ENCODE measurements at regions not wholly inside any gene's neighbourhood (a gene's known extent, or its start where the extent isn't known, plus 50 kb on each side); places are given as distances from the start of the nearest gene placed in this dataset.

DNA sequence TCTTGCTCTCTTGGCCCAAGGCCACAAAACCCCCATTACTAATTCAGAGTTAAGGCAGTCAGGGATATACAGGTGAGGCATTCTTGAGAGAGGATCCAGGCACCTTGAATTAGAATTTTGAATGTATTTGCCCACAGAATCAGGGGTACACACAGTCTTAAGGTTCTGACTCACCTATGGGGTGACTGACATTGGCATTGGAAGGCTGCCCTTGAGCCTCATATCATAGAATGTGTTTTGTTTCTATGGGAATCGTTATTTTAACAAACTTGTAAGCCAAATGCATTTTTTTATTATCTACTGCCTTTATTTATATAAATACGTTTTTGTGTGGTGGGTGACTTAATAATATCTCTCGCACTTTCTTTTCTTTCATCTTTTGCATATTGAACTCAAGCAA is 218.6 kb upstream of the CITED2 start:
- TF ChIP-seq, protein P1, sequence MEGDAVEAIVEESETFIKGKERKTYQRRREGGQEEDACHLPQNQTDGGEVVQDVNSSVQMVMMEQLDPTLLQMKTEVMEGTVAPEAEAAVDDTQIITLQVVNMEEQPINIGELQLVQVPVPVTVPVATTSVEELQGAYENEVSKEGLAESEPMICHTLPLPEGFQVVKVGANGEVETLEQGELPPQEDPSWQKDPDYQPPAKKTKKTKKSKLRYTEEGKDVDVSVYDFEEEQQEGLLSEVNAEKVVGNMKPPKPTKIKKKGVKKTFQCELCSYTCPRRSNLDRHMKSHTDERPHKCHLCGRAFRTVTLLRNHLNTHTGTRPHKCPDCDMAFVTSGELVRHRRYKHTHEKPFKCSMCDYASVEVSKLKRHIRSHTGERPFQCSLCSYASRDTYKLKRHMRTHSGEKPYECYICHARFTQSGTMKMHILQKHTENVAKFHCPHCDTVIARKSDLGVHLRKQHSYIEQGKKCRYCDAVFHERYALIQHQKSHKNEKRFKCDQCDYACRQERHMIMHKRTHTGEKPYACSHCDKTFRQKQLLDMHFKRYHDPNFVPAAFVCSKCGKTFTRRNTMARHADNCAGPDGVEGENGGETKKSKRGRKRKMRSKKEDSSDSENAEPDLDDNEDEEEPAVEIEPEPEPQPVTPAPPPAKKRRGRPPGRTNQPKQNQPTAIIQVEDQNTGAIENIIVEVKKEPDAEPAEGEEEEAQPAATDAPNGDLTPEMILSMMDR (IDR thresholded peaks at IDR 0.05; ENCODE audit: unreplicated experiment in 3 of 3): no peak
- Mint-ChIP-seq H3K27ac (peak overlapping the region in 1 of 3 experiments; percentile 9), H3K9me3 (no peaks in the 10 kb centered on the region), H3K27me3 (ENCODE audit: low read depth) (no peaks in the 10 kb centered on the region), H3K4me1 (peaks cover 71% of the 10 kb centered on the region), H3K36me3 (ENCODE audit: low read depth) (no peaks in the 10 kb centered on the region), H3K4me3 (no peak overlapping the region)

GRCh38 chr6:139592011-139592410 is 217.6 kb upstream of the CITED2 start:
- TF ChIP-seq, protein P1 (IDR thresholded peaks at IDR 0.05; ENCODE audit: unreplicated experiment in 3 of 3): no peak
- Mint-ChIP-seq H3K4me1 (peaks cover 67% of the 10 kb centered on the region), H3K9me3 (no peaks in the 10 kb centered on the region), H3K27ac (peak overlapping the region; percentile 9 to 79 (median 39)), H3K36me3 (ENCODE audit: low read depth) (no peaks in the 10 kb centered on the region), H3K27me3 (ENCODE audit: low read depth) (no peaks in the 10 kb centered on the region), H3K4me3 (no peak overlapping the region)

- Mint-ChIP-seq H3K9me3 (no peaks in the 10 kb centered on the region), H3K36me3 (ENCODE audit: low read depth) (no peaks in the 10 kb centered on the region), H3K27ac (peak overlapping the region; percentile 11 to 79 (median 63)), H3K4me1 (peaks cover 60% of the 10 kb centered on the region), H3K4me3 (no peak overlapping the region), H3K27me3 (ENCODE audit: low read depth) (no peaks in the 10 kb centered on the region)
- TF ChIP-seq, protein P1 (IDR thresholded peaks at IDR 0.05; ENCODE audit: unreplicated experiment in 3 of 3): no peak
Observed at GRCh38 chr6:139591075-139591865, 216.8 kb upstream of the CITED2 start.

- peak overlapping the region; percentile 25 to 63 (median 50) for H3K27ac Mint-ChIP-seq
- H3K4me3 Mint-ChIP-seq: no peak overlapping the region
- TF ChIP-seq, protein P1 (IDR thresholded peaks at IDR 0.05; ENCODE audit: unreplicated experiment in 3 of 3): no peak
- H3K9me3 Mint-ChIP-seq: no peaks in the 10 kb centered on the region
- peaks cover 53% of the 10 kb centered on the region for H3K4me1 Mint-ChIP-seq
- no peaks in the 10 kb centered on the region for H3K27me3 Mint-ChIP-seq (ENCODE audit: low read depth)
- H3K36me3 Mint-ChIP-seq (ENCODE audit: low read depth): no peaks in the 10 kb centered on the region
Observed at GRCh38 chr6:139590206-139590605, 215.8 kb upstream of the CITED2 start.

- H3K36me3 Mint-ChIP-seq (ENCODE audit: low read depth): no peaks in the 10 kb centered on the region
- H3K4me3 Mint-ChIP-seq: peak overlapping the region in 1 of 3 experiments; percentile 11
- peak overlapping the region; percentile 46 to 88 (median 50) for H3K27ac Mint-ChIP-seq
- no peaks in the 10 kb centered on the region for H3K9me3 Mint-ChIP-seq
- no peaks in the 10 kb centered on the region for H3K27me3 Mint-ChIP-seq (ENCODE audit: low read depth)
- TF ChIP-seq, protein P1 (IDR thresholded peaks at IDR 0.05; ENCODE audit: unreplicated experiment in 3 of 3): no peak
- H3K4me1 Mint-ChIP-seq: peaks cover 50% of the 10 kb centered on the region
Observed at GRCh38 chr6:139588734-139589593, 214.5 kb upstream of the CITED2 start.

Measured in nephron (organoid).